Activated T-cell treated with anti-CD3 and anti-CD28 coated beads for 24 hours (primary cell): ENCODE measurements at regions not wholly inside any gene's neighbourhood (a gene's known extent, or its start where the extent isn't known, plus 50 kb on each side); places are given as distances from the start of the nearest gene placed in this dataset.

Experiments used
- DNase-seq: peaks from one replicate; pipeline ENCODE4 v3.0.0-alpha.2; 2020; ENCODE audit warnings: low read depth

DNA sequence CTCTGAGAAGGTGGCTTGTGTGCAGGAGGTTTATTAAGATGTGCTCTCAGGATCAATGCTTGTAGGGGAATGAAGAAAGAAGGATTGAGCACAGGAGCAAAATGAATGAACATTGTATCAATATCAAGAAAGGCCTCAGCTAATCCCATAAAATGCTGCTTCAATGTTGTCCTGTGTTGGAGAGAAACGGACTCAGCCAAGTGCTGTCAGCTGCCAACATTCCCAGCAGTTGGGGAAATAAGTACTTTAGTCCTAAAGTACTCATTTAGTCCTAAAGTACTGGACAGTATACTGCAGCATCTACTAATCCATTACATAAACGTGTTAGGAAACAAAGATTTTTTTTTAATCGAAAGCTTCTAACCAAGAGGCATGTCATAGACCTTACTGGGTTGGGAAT lies 255.9 kb downstream of the SEC23A start:
- no peak for DNase-seq

DNA sequence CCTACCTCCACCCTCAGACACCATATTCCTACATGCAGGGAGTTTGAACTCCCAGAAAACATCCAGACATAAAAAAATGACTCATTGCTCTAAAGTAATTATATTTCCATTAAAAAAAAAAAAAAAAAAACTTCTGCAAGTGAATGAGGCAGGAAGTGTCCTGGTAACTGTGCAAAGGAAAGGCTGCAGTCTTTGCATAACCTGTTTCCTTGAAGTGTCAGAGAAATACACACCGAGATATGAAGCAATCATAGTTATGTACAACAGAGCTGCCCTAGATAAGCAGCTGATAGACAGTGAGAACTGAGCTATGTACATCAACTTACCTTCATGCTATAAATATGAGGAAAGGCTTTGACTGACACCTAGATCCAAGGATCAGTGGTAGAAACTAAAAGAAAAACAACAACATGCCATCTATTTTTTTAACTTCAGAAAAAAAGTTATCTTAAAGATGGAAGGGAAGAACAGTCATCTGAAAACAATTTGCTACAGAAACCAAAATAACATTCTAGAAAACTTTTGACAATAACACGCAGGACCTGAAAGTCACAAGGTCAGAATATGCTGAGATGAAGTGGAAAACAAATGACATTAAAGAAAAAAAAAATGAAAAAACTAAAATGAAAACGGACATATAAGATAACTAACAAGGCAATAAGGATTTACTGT lies 263.2 kb downstream of the SEC23A start:
- DNase-seq: no peak

DNA sequence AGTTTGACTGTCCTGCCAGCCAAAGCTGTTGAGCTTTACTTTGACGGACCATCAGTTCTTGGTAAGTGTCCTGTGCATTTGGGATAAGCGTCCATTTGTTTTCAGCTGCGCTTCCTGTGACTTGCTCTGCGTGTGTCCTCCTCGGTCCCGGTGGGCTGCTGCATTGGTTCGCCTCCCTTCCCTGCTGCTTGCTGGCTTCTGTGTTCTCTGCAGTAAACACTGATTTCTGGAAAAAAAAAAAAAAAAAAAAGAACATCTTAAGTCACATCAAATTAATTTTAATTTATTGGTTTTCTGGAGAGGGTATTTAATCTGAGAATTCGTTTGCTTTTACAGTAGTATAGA lies 264.1 kb downstream of the SEC23A start:
- DNase-seq: no peak

DNA sequence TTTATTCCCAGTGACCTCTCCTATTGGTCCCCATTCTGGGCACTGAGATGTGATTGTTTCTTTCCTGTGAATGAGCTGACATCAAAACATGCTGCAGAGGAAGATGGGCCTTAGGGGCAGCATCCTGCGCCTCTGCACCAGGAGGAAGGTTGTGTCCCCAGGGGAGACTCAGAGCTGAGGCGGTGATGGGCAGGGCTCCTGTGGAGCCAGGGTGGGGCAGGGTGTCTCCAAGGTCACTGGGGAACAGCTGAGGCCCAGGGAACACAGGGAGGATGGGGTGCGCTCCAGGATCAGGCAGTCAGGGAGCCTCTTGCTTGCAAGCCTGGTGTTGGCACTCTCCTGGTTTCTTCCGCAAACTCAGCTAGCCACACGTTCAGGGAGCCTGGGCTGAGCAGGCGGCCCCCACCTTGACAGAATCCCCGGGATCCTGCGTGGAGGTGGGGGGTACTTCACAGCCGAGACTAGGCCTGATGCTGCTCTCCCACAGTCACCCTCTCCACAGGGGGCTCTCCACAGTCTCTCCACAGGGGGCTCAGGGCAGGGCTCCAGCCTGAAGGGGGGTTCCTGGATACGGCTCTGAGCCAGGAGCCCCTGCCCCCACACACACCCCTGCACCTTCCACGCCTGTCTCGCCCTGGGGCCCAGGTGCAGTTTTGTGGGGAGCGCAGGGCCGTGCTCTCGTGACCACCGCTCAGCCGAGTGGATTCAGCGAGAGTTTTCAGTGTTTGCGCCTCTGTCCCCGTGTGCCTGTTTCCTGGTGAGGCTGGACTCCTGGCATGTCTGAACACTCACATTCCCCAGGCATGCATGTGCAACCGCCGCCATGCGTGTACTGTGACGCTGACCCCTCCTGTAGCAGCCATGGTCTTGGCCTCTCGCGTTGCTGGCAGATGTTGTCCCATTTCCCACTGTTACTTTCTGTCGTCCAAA lies 264.7 kb downstream of the SEC23A start:
- no peak for DNase-seq

DNA sequence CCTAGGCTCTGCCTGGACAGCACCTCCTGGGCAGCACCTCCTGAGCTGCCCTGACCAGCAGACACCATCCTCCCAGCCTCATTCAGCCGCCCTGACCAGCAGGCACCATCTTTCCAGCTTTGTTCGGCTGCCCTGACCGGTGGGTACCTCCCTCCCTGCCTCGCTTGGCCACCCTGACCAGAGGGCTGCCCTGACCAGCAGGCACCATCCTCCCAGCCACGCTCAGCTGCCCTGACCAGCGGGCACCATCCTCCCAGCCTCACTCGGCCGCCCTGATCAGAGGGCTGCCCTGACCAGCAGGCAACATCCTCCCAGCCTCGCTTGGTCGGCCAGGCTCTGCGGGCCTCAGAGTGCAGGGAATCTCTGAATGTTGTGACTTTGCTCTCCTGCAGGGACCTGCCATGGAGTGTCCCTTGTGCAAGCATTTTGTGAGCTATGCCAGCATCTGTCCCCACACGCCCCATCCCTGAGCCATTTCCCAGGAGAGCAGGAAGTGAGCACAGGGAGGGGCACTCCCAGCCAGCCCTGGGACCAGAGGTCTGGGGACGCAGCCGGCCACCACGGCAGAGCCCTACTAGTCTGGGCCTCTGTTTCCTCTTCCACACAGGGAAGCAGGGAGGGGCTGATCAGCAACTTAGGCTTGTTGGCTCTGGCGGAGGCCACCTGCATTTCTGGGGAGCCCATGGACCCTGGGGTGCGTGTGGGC lies 265.5 kb downstream of the SEC23A start:
- no peak for DNase-seq

DNA sequence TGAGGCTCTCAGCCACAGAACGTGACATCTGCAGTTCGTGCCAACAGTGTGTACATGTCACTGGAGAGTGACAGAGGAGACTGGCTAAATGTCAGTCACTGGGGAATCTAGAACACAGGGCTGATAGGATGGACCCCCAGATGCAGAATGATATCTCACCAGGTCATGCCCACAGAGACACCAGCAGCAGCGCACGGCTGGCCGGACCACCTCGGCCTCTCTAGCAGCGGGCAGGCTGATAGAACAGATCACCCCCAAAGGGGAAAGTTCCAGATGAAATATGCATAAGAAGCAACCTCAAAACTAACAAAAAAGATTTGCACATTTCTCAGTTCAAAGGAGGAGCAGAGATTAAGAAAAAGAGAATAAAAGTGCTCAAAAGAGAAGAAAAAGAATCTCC lies 266.5 kb downstream of the SEC23A start:
- DNase-seq: no peak

DNA sequence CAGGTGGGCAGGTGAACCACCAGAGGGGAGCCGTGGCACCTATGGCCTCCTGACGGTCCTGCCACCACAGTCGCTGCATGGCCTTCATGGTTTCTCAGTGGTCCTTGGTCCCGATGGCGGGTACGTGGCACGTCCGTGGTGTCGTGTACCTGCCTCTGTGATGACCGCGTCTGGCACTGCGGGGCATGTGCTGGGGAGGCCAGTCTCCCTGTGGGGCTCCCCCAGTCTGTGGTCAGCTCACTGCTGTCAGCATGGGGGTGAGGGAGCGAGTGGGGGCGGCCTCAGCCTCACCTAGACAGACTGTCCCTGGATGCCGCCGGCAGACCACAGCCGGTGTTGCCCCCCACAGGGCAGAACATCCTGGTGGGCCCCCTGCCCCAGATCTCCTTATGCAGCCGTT lies 267.2 kb downstream of the SEC23A start:
- no peak for DNase-seq

DNA sequence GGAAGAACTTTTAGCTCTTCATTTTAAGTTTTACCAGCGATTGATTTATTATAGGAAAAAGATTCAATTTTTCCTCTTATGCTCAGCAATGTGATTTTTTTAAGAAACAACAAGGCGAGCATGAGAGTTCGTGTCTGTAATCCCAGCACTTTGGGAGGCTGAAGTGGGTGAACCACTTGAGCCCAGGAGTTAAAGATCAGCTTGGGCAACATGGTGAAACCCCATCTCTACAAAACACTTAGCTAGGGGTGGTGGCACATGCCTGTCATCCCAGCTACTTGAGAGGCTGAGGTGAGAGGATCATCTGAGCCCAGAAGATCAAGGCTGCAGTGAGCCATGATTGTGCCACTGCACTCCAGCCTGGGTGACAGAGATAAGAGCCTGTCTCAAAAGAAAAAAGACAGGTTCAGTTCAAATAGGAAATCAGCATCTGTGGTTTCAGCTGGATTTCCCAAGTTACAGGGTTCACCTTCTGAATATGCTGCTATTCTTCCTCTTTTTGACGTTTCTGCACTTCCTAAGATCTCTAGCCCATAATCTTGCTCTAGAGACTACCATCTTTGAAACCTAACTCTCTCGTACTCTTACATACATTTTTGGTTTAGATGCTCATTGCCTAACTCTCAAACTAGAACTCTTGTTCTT lies 274.7 kb downstream of the SEC23A start:
- no peak for DNase-seq

DNA sequence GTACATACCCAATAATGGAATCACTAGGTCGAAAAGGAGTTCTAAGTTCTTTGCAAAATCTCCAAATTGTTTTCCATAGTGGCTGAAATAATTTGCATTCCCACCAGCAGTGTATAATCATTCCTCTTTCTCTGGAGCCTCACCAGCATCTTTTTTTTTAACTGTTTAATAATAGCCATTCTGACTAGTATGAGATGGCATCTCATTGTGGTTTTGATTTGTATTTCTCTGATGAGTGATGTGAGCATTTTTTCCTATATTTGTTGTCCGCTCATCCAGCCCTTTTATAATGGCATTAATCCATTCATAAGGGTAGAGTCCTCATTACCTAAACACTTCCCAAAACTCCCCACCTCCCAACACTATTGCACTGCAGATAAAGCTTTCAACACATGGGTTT lies 278.3 kb downstream of the SEC23A start:
- DNase-seq: no peak

DNA sequence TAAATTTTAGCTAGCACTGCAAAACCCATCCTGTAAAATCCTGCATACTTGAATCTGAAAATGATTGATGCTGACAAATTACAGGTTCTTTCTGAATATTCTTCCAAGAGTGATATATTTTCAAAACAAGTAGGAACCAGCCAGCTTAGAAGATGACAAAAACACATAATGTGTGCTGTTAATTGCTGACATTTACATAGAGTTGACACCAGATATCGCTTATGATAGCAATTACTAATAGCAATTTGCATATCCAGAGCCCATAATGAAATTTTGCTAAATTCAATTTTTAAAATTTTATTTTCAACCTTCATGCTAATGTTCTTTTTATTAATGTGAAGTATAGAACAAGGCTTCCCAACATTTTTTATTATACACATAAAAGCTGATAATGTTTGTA lies 284.5 kb downstream of the SEC23A start:
- DNase-seq: no peak

DNA sequence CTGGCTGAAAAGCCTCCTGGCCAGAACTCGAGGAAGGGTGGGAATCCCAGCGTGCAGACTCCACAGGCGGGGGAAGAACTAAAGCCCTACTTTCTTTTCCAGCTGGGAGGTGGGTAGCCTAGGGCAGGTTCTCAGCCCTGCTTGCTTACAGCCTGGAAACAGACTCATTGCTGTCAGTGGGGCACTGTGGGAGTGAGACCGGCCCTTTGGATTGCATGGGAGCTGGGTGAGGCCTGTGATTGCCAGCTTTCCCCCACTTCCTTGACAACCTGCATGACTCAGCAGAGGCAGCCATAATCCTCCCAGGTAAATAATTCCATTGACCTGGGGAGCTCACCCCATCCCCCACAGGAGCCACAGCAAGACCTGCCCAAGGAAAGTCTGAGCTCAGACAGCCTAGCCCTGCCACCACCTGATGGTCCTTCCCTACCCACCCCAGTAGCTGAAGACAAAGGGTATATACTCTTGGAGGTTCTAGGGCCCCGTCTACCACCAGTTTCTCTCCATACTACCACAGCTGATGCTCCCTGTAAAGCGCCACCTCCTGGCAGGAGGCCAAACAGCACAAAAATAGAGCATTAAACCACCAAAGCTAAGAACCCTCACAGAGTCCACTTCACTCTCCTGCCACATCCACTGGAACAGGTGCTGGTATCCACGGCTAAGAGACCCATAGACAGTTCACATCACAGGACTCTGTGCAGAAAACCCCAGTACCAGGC lies 294.1 kb downstream of the SEC23A start:
- no peak for DNase-seq

DNA sequence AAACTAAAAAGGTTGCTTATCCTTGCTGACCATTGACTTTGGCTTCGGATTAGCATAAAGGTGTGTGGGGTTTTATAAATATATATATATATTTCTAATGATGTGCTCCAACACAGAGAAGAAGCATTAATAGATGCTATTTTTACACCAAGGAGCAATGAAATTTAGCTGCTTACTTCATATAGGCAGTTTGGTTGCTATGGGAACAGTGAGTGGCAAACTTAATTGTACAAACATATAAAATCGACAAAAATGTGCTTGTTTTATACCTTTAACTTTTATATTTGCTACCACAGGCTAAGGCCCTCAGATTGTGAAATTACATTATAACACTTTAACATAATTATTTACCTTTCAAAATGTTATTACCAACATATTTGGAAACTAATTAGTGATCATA lies 303.4 kb downstream of the SEC23A start:
- DNase-seq: no peak

DNA sequence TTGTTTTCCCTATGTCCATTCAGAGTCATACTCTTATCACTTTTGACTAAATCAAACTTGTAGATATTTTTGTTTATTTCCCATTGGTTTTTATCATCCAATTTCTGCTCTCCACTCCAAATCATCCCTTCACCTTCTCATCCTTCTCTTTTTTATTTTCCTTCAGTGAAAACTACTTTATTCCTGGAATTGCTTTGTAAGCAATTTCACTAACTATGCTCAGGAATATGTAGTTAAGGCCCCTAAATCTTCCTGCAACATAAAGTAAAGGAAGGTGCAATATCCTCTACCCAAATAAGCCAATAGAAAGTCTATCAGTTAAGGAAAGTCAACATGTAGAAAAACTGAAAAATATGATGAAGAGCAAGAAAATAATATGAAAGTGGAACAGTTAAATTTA lies 308.4 kb downstream of the SEC23A start:
- DNase-seq: no peak

DNA sequence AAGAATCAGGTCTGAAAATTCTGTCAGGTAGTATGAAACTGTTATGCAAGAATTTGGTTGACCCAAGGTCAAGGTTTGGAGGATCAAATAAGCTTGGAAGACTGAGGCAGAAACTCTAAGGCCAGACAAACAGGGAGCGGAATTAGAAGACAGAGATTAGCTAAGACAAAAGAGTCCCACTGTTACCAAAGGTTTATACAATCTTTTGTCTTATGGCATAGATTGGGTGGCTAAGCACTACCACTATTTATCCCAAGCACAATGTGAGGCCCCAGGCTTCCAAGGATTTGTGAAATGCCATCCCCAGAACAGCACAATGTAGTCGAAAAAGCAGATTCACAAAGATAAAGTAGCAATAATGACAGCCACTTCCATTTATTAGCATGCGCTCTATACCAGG lies 311.2 kb downstream of the SEC23A start:
- DNase-seq: no peak

DNA sequence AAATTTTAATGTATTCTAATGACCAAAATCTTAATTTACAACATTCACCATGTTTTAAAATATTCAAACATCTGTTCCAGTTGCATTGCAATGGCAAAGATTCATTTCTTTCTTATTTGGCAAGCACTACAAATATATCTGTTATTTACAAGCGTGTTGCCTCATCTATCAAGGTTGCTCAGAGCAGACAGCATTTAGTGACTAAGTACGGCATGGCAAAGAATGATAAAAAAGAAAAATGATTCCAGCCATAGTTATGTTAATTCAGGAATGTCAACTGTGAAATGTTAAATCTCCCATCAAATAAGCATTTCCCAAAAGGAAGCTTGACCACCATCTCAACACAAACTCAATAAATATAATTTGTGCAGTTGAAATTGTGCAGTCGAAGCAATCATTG lies 312.1 kb downstream of the SEC23A start:
- no peak for DNase-seq

DNA sequence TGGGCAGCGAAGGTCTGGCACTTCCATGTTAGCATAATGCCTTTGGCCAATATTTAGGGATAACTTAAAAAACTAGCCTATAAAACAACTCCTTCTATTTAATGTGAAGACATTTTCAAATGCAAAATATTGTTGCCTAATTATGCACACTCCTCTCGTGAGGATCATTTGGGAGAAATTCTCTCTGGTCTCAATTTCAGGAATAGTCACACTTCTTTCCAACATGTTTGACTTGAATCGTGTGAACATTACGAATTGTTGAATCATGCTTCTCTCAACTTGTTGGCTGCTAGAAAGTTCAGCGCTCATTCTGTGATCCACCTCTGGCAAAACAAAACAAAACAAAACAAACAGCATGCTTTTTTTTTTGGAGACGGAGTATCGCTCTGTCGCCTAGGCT lies 313.2 kb downstream of the SEC23A start:
- DNase-seq: no peak

DNA sequence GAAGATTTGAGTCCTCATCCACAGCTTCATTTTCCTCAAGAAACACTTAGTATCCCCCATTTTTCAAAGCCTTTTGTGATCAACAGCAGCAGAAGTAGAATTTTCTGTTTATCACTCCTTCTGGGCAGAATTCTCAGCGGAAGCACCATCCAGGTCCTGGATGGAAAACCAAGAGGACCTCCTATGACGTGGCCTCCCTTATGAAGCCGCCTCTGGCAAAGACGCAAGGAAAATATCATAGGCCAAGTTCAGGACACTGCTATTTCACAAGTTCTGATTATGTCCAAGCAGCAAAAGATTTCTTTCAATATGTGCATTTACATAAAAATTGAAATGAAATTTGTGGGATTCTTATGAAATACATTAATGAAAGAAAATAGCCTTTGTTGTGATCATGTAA lies 315.0 kb downstream of the SEC23A start:
- no peak for DNase-seq

DNA sequence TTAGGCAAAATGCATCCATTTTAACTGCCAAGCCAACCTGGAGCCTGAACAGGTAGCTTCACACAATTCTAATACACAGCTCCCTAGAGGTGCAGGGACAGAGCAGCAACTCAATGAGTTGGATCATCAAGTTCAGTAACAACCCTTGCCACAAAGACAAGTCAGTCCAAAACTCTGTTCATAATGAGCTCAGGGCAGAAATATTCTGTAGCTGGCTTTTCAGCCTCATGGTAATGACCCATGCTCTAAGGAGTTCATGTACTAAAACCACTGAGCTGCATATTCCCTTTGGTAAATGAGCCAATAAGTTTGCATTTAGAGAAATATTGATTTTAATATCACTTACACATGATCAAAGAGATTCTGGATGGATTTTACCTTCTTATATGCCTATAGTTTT lies 316.1 kb downstream of the SEC23A start:
- DNase-seq: no peak

DNA sequence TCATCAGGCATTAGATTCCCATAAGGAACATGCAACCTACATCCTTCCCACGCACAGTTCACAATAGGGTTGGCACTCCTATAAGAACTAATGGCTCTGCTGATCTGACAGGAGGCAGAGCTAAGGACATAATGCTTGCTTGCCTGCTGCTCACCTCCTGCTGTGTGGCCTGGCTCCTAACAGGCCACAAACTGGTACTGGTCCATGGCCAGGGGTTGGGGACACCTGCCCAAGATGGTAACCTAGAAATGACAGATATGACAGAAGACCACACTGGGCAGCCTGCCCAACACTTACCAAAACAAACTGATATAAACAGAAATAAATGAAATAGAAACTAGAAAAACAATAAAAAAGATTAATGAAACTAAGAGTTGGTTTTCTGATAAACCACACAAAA lies 325.6 kb downstream of the SEC23A start:
- DNase-seq: no peak

DNA sequence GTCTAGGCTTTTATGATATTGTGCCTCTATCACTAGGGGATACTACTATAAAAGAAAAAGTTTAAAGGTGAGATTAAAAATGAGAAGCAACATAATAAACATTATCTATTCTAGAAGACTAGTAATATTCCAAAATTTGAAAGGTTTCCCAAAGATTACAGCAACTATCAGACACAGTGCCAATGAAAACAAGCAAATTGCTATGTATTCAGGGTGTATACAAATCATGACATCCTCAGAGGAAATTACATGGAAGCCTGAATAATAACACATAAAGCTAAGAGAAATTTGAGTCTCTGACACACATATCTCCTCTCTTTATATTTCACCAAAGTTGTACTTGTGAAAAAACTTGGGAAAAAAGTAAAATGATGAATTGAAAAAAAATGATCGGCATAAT lies 327.0 kb downstream of the SEC23A start:
- no peak for DNase-seq

DNA sequence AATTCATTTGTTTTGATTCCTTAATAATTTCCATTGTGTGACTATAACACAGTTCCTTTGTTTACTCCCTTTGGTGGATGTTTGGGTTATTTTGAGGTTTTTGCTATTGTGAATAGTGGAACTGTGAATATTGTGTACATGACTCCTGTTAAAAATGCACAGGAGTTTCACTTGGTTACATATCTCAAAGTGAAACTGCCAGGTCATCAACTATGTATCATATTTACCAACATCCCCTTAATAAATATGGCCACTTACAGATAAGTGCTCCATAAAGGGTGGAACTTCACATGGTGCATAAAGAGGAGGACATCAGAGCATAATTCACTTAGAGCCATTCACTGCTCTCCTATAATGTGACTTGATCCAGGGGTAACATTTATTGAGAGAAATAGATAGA lies 328.9 kb downstream of the SEC23A start:
- no peak for DNase-seq

DNA sequence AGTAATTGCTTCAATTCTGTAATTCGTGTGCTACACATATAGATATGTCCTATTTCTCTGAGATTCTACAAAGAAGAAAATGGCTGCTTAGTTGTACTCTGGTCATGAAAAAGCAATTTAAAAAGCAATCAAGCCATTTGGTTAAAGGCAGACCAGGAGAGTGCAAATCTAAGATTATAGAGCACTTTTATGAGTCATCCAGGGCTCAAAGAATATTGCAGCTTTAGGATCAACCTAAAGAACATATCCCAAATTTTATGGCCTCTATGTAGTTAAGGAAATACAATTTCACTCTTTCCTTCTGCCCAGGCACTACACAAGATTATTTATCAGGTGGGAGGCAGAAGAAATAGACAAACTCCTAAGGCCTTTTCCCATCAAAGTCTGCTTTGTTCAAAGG lies 332.8 kb downstream of the SEC23A start:
- no peak for DNase-seq
